HG02938 (cell line): ENCODE measurements at regions not wholly inside any gene's neighbourhood (a gene's known extent, or its start where the extent isn't known, plus 50 kb on each side); places are given as distances from the start of the nearest gene placed in this dataset.

Experiments used
- ATAC-seq: cut with Tn5 transposase; IDR thresholded peaks from one replicate; pipeline ENCODE4 v1.9.1; 2021; ENCODE audit warnings: mild to moderate bottlenecking, moderate library complexity; ENCODE audit not compliant: unreplicated experiment

DNA sequence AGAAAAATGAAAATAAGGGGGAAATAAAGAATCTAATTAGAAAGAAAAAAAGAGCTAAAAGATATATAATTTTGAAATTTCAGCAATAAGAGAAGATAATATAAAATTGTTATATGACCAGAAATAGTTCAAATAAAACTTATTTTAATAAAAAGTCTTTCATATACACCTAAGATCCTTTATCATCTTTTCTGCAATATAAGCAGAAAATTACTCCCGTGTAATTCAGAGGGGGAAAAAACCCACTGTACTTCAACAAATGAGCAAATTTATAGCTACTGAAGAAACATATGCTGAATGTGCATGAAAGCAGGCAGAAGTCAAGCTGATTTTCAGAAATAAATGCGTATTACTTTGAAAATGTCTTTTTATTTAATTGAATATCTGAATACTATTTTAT, 771.3 kb downstream of the FAT4 start:
- ATAC-seq: no peak

DNA sequence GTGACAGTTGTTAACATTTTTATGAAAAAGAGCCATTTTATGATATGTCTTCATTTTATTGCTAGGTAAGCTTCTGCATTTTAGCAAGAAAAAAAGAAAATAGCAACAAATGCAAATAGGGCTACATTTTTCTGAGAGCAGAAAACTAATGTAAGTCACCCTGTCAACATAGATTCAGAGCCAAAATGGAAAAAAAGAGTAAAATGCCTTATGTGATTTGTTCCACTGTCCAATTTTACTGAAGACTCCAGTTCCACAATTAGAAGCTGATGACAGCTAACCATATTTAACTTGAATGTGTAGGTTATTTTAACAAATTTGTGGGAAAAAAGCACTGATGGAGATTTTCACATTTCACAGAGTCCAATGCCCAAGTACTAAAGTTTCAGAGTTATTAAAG, 772.3 kb downstream of the FAT4 start:
- no peak for ATAC-seq

GRCh38 chr4:126097155-126097799, 782.5 kb downstream of the FAT4 start:
- no peak for ATAC-seq

- ATAC-seq: no peak
Observed at GRCh38 chr4:126106658-126107057, 791.9 kb downstream of the FAT4 start.

DNA sequence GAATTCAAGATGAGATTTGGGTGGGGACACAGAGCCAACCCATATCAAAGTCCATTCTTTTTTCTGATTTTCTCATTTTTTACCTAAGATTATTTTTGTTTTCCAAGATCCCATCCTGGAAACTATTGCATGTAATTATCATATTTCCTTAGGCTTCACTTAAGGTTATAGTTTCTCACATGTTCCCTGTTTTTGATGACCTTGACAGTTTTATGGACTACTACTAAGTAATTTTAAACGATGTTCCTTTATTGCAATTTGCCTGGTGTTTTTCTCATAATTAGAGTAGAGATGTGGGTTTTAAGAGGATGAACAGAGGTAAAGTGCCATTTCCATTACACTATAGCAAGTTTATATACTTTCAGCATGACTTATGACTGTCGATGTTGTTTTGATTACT, 795.1 kb downstream of the FAT4 start:
- ATAC-seq: no peak

DNA sequence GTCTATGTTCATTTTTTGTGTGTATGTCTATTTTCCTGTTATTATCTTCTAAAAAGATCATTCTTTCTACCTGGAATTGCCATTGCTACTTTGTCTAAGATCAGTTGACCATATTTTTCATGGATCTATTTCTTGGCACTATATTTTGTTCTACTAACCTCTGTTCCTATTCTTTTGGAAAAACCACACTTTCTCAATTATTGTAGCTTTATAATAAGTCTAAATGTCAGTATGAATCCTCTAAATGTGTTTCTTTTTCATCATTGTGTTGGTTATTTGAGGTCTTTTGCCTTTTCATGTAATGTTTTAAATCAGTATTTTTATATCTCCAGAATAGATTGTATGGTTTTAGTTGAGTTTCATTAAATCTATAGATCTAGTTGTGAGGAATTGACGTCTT, 798.3 kb downstream of the FAT4 start:
- no peak for ATAC-seq

DNA sequence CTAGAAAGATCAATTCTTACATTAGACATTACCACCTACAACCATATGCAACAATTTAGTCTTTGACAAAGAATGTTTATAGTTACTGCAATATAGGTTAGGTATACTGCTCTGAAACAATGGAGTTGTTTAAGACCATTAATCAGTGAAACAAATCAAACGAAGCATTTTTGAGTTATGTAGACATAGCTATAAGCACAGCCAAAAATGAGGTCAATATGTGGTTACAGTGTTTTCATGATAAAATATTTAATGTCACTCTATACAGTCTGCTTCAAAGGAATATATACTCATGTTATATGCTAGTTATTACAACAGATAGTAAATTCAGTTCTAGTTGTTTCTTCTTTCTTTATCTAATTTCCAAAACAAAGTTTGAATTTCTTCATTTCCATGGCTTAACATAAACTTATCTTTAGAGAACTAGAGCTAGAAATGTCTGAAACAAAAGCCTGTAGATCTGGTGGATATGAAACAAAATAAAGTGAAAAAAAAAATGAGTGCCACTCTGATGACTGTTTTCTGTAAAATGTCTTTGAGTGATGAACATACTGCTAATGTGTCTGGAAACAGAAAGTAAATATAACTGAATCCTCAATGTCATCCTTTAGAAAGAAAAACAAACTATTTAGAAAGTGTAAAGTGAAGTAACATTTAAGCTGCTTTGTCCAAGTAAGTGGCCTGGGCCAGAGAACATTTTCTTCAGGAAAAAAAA, 809.0 kb downstream of the FAT4 start:
- ATAC-seq: no peak

DNA sequence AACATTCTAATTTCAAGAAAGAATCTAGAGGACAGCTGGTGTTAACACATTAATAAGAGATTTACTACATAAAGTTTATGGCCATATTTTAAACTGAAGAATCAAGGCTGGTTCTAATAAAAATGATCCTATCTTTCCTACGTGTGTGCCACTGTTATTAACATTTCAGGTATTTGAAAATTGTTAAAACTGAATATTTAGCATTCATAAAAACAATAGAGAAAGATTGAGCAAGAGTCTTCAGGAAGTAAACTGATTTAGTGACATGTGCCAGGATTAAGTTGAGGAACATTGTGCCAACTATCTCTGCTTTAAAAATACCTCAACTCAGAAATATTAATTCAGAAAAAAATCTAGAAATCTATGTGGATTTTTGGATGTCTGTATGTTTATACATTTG, 810.1 kb downstream of the FAT4 start:
- ATAC-seq: no peak

GRCh38 chr4:126130215-126130614, 815.5 kb downstream of the FAT4 start:
- ATAC-seq: no peak

DNA sequence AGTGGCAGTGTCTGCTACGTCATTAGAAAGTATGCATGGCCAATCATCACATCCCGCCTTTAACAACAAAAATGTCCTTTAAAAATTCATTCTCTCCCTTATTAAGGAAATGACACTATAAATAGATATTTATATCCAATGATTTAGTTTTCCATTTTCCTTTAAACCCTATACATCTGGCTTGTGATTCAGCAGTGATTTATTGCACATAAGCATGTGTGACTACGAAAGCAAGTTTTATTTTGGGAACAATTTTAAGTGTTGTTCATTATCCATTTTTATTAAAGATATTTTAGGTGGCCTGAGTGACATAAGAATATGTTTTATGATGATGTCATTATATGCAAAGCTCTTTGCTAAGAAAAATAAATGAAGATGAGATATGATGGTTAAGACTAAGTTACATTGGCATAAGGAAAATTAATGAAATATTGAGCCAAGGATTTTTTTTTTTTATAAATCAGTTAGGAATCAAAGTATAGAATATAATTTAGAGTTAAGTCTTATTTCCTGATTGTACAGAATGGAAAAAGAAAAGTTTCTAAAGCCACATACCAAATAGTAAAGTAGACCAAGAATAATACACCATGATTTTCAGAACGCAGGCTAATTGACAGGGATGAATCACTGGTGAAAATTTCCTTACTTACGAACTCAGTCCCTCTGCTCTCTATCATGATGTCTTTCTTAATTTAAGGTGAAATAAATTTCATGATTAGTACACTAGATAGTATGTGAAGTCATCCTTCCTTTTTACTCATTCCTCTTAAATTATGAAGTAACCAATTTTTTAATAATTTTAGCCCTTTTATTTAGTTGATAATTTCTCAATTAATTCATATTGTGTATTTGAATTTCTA, 822.4 kb downstream of the FAT4 start:
- ATAC-seq: no peak

GRCh38 chr4:126137782-126138170, 823.0 kb downstream of the FAT4 start:
- ATAC-seq: no peak

- no peak for ATAC-seq
Observed at GRCh38 chr4:126144543-126145237, 829.9 kb downstream of the FAT4 start.

DNA sequence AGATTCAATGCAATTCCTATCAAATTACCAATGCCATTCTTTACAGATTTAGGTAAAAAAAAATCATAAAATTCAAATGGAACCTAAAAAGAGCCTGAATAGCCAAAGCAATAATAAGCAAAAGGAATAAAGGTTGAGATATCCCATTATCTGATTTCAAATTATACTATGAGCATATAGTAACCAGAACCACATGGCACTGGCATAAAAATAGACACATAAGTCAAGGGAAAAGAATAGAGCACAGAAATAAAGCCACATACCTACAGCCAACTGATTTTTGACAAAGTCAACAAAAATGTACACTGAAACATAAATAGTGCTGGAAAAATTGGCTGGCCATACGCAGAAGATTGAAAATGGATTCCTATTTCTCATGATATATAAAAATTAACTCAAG, 853.7 kb downstream of the FAT4 start:
- no peak for ATAC-seq

- no peak for ATAC-seq
Observed at GRCh38 chr4:126172126-126172525, 857.4 kb downstream of the FAT4 start.

DNA sequence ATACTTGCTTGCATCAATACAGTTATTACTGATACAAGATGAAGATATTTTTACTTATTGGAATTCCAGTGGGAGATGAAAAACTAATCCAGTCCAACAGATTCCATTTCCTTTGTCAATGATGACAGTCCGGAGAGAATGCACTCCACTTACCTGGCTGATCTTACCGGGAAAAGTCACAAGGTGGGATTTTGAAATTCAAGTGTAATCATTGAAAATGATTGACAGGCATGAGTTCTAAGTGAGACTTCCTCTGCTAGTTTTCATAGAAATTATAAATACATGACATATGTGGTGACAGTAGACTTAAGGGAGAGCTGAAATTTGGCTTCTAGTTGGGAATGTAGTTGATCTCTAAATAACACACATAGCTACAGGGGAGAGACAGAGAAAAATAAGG, 859.9 kb downstream of the FAT4 start:
- ATAC-seq: no peak

- no peak for ATAC-seq
Observed at GRCh38 chr4:126180642-126181041, 865.9 kb downstream of the FAT4 start.

- ATAC-seq: no peak
Observed at GRCh38 chr4:126182336-126182735, 867.6 kb downstream of the FAT4 start.

DNA sequence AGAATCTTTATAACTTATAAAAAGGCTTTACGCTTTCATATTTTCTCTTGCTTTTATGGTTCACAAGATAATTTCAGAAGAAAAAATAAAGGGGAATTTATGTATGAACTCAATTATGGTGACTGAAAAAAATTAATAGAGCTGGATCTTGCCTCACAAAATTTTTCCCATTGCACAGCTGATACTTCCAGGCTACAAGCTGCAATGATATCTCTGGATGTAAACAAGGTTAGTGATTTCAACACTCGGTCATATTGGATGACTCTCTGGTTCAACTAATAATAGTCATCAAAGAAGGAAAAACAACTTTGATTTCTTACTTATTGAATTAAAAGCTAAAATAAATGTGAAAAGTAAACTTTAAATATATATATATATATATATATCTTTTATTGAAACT, 868.0 kb downstream of the FAT4 start:
- no peak for ATAC-seq

GRCh38 chr4:126183206-126183605, 868.5 kb downstream of the FAT4 start:
- ATAC-seq: no peak

GRCh38 chr4:126191536-126191935, 876.8 kb downstream of the FAT4 start:
- ATAC-seq: no peak

DNA sequence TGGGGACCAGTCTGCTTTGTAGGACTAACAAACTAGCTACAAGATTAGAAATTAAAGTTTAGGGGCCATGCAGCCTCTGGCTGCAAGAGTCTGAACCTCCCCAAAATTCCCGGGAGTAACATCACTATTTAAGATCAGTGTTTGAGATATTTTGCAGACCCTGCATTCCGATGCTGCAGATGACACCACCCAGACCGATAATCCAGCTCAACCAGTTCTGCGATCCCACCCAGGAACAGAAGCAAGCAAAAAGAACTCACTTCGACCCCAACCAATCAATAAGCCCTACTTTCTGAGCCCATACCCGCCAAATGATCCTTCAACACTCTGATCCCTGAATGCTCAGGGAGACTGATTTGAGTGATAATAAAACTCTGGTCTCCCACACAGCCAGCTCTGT, 877.8 kb downstream of the FAT4 start:
- no peak for ATAC-seq
